Testis (tissue), 2 donors: ENCODE measurements at regions not wholly inside any gene's neighbourhood (a gene's known extent, or its start where the extent isn't known, plus 50 kb on each side); places are given as distances from the start of the nearest gene placed in this dataset.

ENCODE experiments used
- CTCF ChIP-seq, 3 experiments: fragments of 450-650 bp in 2 of 3; fragments of 200-600 bp in 1 of 3; sonication (generic) in 1 of 3; IDR thresholded peaks; one replicate each; pipeline ENCODE4 v1.5.1; 2016 to 2019; ENCODE audit warnings: antibody characterized with exemption in 3 of 3, mild to moderate bottlenecking in 2 of 3, moderate library complexity in 1 of 3
- POLR2A ChIP-seq: fragments of 450-650 bp; IDR thresholded peaks from one replicate; pipeline ENCODE4 v1.6.1; 2017; ENCODE audit warnings: antibody characterized with exemption, mild to moderate bottlenecking, moderate library complexity

DNA sequence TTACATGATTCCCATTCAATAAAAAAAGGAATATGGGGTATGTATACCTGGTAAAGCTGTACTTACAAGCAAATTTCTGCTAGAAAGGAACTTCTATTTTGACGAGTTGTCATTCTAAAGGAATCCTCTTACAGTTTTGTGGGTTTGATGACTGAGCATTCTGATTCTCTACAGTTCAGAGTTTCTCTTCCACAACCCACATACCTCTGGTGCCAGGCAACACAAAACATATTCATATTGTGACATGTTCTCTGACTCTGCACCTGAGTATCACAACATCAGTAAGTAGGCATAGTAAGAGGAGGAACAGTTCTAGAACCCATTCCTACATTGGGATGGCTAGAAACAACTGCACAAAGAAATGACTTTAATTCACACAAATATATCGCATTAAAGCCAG lies 636.6 kb downstream of the MED13L start:
- no peak for TF ChIP-seq CTCF (IDR thresholded peaks at IDR 0.05)
- TF ChIP-seq POLR2A: no peak
